ENCODE measurements at regions not wholly inside any gene's neighbourhood (a gene's known extent, or its start where the extent isn't known, plus 50 kb on each side); places are given as distances from the start of the nearest gene placed in this dataset.

GRCh38 chr5:30438785-30439184, 754.7 kb upstream of the CDH6 start:
- Histone ChIP-seq H3K79me2 (ENCODE audit: control insufficient read depth, insufficient read depth, low read length) (no peaks in the 10 kb centered on the region), H3K27ac (ENCODE audit: insufficient read depth, low read depth, low read length) (no peak overlapping the region), H2AFZ (ENCODE audit: low read depth, low read length) (no peak overlapping the region), H3K4me1 (ENCODE audit: control insufficient read depth, extremely low read depth, insufficient read depth, low read length) (no peaks in the 10 kb centered on the region), H3K9me3 (replicated peaks; ENCODE audit: control insufficient read depth, insufficient read depth, low read length) (peaks cover 8% of the 10 kb centered on the region), H3K4me3 (replicated peaks in 1 of 3; ENCODE audit: insufficient read depth in 1 of 3, low read depth in 1 of 3, low read length in 3 of 3) (no peak overlapping the region), H3K27me3 (ENCODE audit: control insufficient read depth in 2 of 2, insufficient read depth in 2 of 2, low read length in 2 of 2) (no peaks in the 10 kb centered on the region), H4K20me1 (replicated peaks; ENCODE audit: control insufficient read depth, extremely low read depth, insufficient read depth, low read length) (no peaks in the 10 kb centered on the region), H3K9ac (replicated peaks; ENCODE audit: extremely low read depth, insufficient read depth, low read length) (no peak overlapping the region), H3K4me2 (ENCODE audit: insufficient read depth, low read length) (no peak overlapping the region), H3K36me3 (ENCODE audit: control insufficient read depth in 2 of 2, extremely low read depth in 1 of 2, insufficient read depth in 2 of 2, low read length in 2 of 2) (no peaks in the 10 kb centered on the region), H3K9me1 (replicated peaks; ENCODE audit: control insufficient read depth, extremely low read depth, insufficient read depth, low read length) (no peaks in the 10 kb centered on the region)
- TF ChIP-seq FOS (IDR thresholded peaks at IDR 0.05; ENCODE audit: borderline replicate concordance, insufficient read depth, low read length) (no peak), POLR2AphosphoS5 (IDR thresholded peaks at IDR 0.05; ENCODE audit: insufficient read depth, low read depth, low read length) (no peak), MYC (IDR thresholded peaks at IDR 0.05; ENCODE audit: low read depth, low read length) (no peak), JUN (IDR thresholded peaks at IDR 0.05; ENCODE audit: borderline replicate concordance, insufficient read depth, insufficient read length, low read depth) (no peak), POLR2A (IDR thresholded peaks at IDR 0.05; ENCODE audit: low read depth, low read length) (no peak), EZH2 (IDR thresholded peaks at IDR 0.05; ENCODE audit: borderline replicate concordance, low read depth, low read length, severe bottlenecking) (no peak), GATA2 (IDR thresholded peaks at IDR 0.05; ENCODE audit: insufficient read depth, insufficient read length, low read depth, low read length) (no peak)
- TF ChIP-seq, protein P1, sequence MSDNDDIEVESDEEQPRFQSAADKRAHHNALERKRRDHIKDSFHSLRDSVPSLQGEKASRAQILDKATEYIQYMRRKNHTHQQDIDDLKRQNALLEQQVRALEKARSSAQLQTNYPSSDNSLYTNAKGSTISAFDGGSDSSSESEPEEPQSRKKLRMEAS (IDR thresholded peaks at IDR 0.05; ENCODE audit: insufficient read depth, insufficient read length) = no peak
- TF ChIP-seq, protein P2, sequence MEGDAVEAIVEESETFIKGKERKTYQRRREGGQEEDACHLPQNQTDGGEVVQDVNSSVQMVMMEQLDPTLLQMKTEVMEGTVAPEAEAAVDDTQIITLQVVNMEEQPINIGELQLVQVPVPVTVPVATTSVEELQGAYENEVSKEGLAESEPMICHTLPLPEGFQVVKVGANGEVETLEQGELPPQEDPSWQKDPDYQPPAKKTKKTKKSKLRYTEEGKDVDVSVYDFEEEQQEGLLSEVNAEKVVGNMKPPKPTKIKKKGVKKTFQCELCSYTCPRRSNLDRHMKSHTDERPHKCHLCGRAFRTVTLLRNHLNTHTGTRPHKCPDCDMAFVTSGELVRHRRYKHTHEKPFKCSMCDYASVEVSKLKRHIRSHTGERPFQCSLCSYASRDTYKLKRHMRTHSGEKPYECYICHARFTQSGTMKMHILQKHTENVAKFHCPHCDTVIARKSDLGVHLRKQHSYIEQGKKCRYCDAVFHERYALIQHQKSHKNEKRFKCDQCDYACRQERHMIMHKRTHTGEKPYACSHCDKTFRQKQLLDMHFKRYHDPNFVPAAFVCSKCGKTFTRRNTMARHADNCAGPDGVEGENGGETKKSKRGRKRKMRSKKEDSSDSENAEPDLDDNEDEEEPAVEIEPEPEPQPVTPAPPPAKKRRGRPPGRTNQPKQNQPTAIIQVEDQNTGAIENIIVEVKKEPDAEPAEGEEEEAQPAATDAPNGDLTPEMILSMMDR (IDR thresholded peaks at IDR 0.05; ENCODE audit: extremely low read depth in 1 of 2, insufficient read depth in 1 of 2, low read depth in 1 of 2, low read length in 2 of 2) = no peak
- ChIA-PET POLR2A (no interaction called here), CTCF (no interaction called here)
- BruUV-seq (replicated peaks) = no TSS peak
- intact Hi-C loops (cut with micrococcal nuclease) = no loop called here
- dilution Hi-C loops (cut with MboI; ENCODE audit: extremely low pct_ligation_motif_present, low sequenced_read_pairs) = no loop called here
- FAIRE-seq (no peak), DNase-seq (ENCODE audit: low read depth, low spot score) (no peak)

Measured in endothelial cell of umbilical vein (primary cell).